Activated naive CD4-positive, alpha-beta T cell treated with anti-CD3 and anti-CD28 coated beads, Interleukin-2, amount 50 U/mL, for 24 hours (primary cell): ENCODE measurements at regions not wholly inside any gene's neighbourhood (a gene's known extent, or its start where the extent isn't known, plus 50 kb on each side); places are given as distances from the start of the nearest gene placed in this dataset.

Experiments used
- H3K27ac Mint-ChIP-seq: one replicate; pipeline ENCODE4 v1.8.0; 2021; ENCODE audit warnings: mild to moderate bottlenecking, mixed read lengths
- H3K27me3 Mint-ChIP-seq: one replicate; pipeline ENCODE4 v1.8.0; 2021; ENCODE audit warnings: mixed read lengths
- H3K36me3 Mint-ChIP-seq: one replicate; pipeline ENCODE4 v1.8.0; 2021; ENCODE audit warnings: mixed read lengths
- H3K4me1 Mint-ChIP-seq: one replicate; pipeline ENCODE4 v1.8.0; 2021; ENCODE audit warnings: mixed read lengths
- H3K4me3 Mint-ChIP-seq: one replicate; pipeline ENCODE4 v1.8.0; 2021; ENCODE audit warnings: mild to moderate bottlenecking, mixed read lengths
- H3K9me3 Mint-ChIP-seq: one replicate; pipeline ENCODE4 v1.8.0; 2021; ENCODE audit warnings: mixed read lengths

GRCh38 chr14:65268594-65268993 is 143.9 kb upstream of the FUT8 start:
- Mint-ChIP-seq H3K4me3 (no peak overlapping the region), H3K36me3 (peaks cover 2% of the 10 kb centered on the region), H3K27ac (peak overlapping the region; percentile 24), H3K9me3 (no peaks in the 10 kb centered on the region), H3K4me1 (peaks cover 15% of the 10 kb centered on the region), H3K27me3 (no peaks in the 10 kb centered on the region)

- no peak overlapping the region for H3K27ac Mint-ChIP-seq
- peaks cover 2% of the 10 kb centered on the region for H3K36me3 Mint-ChIP-seq
- H3K4me1 Mint-ChIP-seq, result peaks cover 15% of the 10 kb centered on the region
- H3K4me3 Mint-ChIP-seq, result no peak overlapping the region
- H3K9me3 Mint-ChIP-seq, result no peaks in the 10 kb centered on the region
- no peaks in the 10 kb centered on the region for H3K27me3 Mint-ChIP-seq
Observed at GRCh38 chr14:65269732-65270131, 142.8 kb upstream of the FUT8 start.

- Mint-ChIP-seq H3K9me3 (no peaks in the 10 kb centered on the region), H3K36me3 (no peaks in the 10 kb centered on the region), H3K27me3 (no peaks in the 10 kb centered on the region), H3K27ac (no peak overlapping the region), H3K4me3 (no peak overlapping the region), H3K4me1 (peaks cover 5% of the 10 kb centered on the region)
Observed at GRCh38 chr14:65277027-65277426, 135.5 kb upstream of the FUT8 start.

GRCh38 chr14:65277580-65278270 is 134.8 kb upstream of the FUT8 start:
- no peaks in the 10 kb centered on the region for H3K27me3 Mint-ChIP-seq
- no peaks in the 10 kb centered on the region for H3K36me3 Mint-ChIP-seq
- no peak overlapping the region for H3K27ac Mint-ChIP-seq
- H3K4me1 Mint-ChIP-seq, result peaks cover 12% of the 10 kb centered on the region
- H3K4me3 Mint-ChIP-seq, result no peak overlapping the region
- H3K9me3 Mint-ChIP-seq, result no peaks in the 10 kb centered on the region

GRCh38 chr14:65278589-65278988 is 133.9 kb upstream of the FUT8 start:
- Mint-ChIP-seq H3K36me3 (no peaks in the 10 kb centered on the region), H3K27me3 (no peaks in the 10 kb centered on the region), H3K4me3 (no peak overlapping the region), H3K27ac (no peak overlapping the region), H3K4me1 (peaks cover 21% of the 10 kb centered on the region), H3K9me3 (no peaks in the 10 kb centered on the region)

DNA sequence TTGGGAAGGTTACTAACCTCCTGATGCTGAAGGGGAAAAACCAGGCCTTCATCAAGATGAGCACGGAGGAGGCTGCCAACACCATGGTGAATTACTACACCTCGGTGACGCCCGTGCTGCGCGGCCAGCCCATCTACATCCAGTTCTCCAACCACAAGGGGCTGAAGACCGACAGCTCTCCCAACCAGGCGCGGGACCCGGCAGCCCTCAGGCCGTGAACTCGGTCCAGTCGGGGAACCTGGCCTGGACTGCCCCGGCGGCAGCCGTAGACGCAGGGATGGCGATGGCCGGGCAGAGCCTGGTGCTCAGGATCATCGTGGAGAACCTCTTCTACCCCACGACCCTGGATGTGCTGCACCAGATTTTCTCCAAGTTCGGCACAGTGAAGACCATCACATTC is 133.0 kb upstream of the FUT8 start:
- Mint-ChIP-seq H3K27ac (no peak overlapping the region), H3K9me3 (no peaks in the 10 kb centered on the region)

DNA sequence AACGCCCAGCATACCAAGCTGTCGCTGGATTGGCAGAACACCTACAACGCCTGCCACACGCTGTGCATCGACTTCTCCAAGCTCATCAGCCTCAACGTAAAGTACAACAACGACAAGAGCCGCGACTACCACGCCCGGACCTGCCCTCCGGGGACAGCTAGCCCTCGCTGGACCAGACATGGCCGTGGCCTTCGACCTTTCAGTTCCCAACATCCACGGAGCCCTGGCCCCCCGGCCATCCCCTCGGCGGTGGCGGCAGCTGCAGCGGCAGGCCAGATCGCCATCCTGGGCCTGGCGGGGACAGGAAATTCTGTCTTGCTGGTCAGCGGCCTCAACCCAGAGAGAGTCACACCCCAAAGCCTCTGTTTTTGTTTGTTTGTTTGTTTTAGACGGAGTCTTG is 132.6 kb upstream of the FUT8 start:
- Mint-ChIP-seq H3K4me3 (no peak overlapping the region), H3K27me3 (no peaks in the 10 kb centered on the region), H3K36me3 (no peaks in the 10 kb centered on the region), H3K4me1 (peaks cover 25% of the 10 kb centered on the region), H3K27ac (no peak overlapping the region), H3K9me3 (no peaks in the 10 kb centered on the region)

More for the DNA sequence above, 133.0 kb upstream of the FUT8 start:
- no peaks in the 10 kb centered on the region for H3K27me3 Mint-ChIP-seq
- peaks cover 25% of the 10 kb centered on the region for H3K4me1 Mint-ChIP-seq
- H3K4me3 Mint-ChIP-seq, result no peak overlapping the region
- no peaks in the 10 kb centered on the region for H3K36me3 Mint-ChIP-seq

DNA sequence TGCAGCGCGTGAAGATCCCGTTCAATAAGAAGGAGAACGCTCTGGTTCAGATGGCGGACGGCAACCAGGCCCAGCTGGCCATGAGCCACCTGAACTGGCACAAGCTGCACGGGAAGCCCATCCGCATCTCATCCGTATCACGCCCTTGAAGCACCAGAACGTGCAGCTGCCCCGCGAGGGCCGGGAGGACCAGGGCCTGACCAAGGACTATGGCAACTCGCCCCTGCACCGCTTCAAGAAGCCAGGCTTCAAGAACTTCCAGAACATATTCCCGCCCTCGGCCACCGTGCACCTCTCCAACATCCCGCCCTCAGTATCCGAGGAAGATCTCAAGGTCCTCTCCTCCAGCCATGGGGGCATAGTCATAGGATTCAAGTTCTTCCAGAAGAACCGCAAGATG is 131.9 kb upstream of the FUT8 start:
- H3K4me3 Mint-ChIP-seq, result no peak overlapping the region
- H3K4me1 Mint-ChIP-seq, result peaks cover 25% of the 10 kb centered on the region
- H3K9me3 Mint-ChIP-seq, result no peaks in the 10 kb centered on the region
- no peak overlapping the region for H3K27ac Mint-ChIP-seq
- no peaks in the 10 kb centered on the region for H3K36me3 Mint-ChIP-seq
- H3K27me3 Mint-ChIP-seq, result no peaks in the 10 kb centered on the region

DNA sequence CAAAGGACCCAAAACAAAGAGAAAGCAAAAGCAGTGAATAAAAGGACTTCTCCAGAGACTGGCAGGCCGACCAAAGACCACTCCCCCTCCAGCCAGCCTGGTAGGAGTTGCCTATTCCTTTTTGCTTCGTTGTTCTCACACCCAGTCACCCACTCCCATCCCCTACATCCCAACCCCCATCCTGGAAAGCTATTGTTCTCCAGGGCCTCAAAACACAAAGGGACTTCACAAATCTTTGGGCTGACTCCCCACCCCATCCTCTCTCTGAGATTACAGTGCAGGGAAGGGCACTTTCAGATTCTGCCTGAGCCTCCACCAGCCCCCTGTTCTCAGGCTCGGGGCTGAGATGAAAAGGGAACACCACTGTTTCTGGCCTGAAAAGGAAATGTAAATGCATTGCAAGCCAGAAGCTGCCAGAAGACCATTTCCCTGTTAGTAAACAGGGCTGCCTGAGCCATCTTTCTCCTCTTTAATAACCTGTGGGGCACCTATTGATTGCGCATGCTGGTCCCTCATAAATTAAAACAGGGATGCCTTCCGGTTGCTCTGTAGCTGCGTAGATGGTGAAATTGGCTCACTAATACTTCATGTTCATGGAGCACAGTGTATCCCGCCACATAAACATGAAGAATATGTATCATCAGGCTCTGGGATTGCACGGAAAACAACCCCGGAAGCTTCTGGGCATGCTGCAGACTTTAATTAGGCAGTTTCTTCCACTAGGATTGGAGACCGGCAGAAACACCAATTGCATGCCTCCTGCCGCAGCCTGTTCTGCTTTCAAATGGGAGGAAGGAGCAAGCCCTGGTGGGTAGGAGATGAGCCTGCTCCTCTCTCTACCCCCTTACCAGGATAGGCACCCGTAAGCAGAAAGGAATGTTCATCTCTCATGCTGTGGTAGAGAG is 130.3 kb upstream of the FUT8 start:
- Mint-ChIP-seq H3K9me3 (no peaks in the 10 kb centered on the region), H3K27ac (peak overlapping the region; percentile 79), H3K36me3 (no peaks in the 10 kb centered on the region)

DNA sequence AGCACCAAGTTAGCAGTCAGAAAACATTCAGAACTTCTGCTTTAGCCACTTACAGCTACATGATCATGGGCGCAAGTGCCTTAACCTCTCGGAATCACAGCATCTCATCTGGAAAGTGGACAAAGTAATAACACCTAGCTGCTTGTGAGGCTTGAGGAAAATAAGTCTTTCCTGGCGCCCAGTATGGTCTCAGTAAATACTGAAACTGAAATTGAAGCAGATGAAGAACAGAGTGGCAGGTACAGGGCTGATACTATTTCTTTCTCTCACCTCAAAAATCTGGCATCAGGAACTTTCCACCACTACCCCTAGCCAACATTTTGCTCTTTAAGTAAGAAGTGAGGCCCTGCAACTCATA is 129.7 kb upstream of the FUT8 start:
- Mint-ChIP-seq H3K27ac (peak overlapping the region; percentile 39), H3K27me3 (no peaks in the 10 kb centered on the region), H3K4me1 (peaks cover 42% of the 10 kb centered on the region), H3K36me3 (peaks cover 1% of the 10 kb centered on the region), H3K9me3 (no peaks in the 10 kb centered on the region), H3K4me3 (peak overlapping the region; percentile 79)

More for the DNA sequence above, 130.3 kb upstream of the FUT8 start:
- H3K4me1 Mint-ChIP-seq, result peaks cover 36% of the 10 kb centered on the region
- no peaks in the 10 kb centered on the region for H3K27me3 Mint-ChIP-seq
- H3K4me3 Mint-ChIP-seq, result peak overlapping the region; percentile 79

DNA sequence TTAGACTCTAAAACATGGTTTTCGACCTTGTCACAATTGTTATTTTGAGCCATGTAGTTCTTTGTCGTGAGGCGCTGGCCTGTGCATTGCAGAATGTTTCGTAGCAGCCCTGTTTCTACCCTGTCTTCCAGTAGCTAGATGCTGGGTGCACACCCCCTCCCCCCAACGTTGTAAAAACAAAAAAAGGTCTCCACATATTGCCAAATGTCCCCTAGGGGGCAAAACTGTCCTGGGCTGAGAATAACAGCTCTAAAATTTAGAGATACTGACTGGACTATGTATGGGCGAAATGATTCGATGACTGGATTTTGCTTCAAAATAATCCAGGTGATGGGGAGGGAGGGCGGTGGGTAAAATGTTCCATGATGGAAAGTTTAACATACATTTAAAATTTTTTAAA is 126.1 kb upstream of the FUT8 start:
- Mint-ChIP-seq H3K4me1 (peaks cover 74% of the 10 kb centered on the region), H3K36me3 (peaks cover 2% of the 10 kb centered on the region), H3K27me3 (no peaks in the 10 kb centered on the region), H3K4me3 (no peak overlapping the region), H3K27ac (no peak overlapping the region), H3K9me3 (no peaks in the 10 kb centered on the region)

DNA sequence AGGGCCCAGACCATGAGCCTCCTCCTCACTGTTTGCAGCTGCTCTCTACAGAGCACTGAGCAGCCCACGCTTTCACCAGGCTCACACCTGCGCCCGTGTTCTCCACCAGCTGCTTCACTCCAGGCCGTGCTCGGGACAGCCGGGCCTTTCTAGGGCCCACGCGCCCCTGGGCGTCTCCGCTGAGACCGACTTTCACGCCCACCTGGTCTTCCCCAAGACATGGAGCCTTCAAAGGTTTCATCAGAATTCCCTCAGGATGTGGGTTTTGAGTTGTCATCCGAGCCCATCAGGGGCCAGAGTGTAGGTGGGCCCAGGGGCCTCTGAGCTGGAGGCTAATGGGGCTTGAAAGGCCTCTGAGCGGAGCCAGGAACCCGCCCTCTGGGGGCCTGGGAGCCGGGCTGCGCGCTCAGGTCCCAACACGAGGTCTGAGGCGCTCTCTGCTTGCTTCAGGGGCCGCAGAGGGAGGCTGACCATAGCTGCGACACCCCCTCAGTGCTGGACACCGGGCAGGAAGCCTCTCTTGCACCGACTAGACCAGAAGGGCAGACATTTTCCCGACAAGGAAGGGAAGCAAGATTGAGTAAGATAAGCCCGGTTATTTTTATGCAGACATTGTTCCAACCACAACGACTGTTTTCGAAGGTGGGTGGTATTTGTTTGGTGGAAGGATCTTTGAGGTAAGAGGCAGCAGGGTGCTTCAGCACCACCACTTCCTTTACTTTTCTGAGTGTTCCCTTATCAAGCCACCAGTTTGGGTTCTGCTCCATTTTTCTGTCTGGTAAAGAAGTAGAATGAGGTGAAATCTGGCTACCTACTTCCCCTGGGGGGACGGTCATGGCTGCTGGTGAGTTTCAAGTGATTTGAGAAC is 125.0 kb upstream of the FUT8 start:
- Mint-ChIP-seq H3K9me3 (no peaks in the 10 kb centered on the region), H3K36me3 (peaks cover 2% of the 10 kb centered on the region), H3K27ac (peak overlapping the region; percentile 94), H3K27me3 (no peaks in the 10 kb centered on the region), H3K4me1 (peaks cover 72% of the 10 kb centered on the region), H3K4me3 (peak overlapping the region; percentile 78)

- Mint-ChIP-seq H3K27ac (peak overlapping the region; percentile 44), H3K4me1 (peaks cover 57% of the 10 kb centered on the region), H3K4me3 (peak overlapping the region; percentile 8), H3K36me3 (peaks cover 2% of the 10 kb centered on the region), H3K27me3 (no peaks in the 10 kb centered on the region), H3K9me3 (no peaks in the 10 kb centered on the region)
Observed at GRCh38 chr14:65290830-65291229, 121.7 kb upstream of the FUT8 start.

- Mint-ChIP-seq H3K36me3 (peaks cover 2% of the 10 kb centered on the region), H3K4me3 (no peak overlapping the region), H3K4me1 (peaks cover 56% of the 10 kb centered on the region)
Observed at GRCh38 chr14:65291531-65291930, 121.0 kb upstream of the FUT8 start.

DNA sequence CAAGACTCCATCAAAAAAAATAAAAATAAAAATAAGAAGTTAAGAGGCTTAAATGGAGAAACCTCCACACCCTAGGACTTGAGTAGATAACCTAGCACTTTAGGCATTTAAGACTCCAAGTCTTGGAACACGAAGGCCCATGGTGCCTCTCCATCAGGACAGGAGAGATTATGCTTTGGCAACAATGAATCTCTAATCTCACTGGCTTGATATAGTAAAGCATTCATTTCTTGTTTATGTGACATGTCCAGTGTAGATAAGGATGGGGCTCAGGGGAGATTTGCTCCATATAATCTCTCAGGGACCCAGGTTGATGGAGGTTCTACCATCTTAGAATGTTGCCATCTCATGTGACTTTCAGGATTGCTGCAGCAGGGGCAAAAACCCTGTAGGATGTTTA is 117.7 kb upstream of the FUT8 start:
- H3K4me3 Mint-ChIP-seq, result no peak overlapping the region
- no peaks in the 10 kb centered on the region for H3K9me3 Mint-ChIP-seq
- H3K27me3 Mint-ChIP-seq, result no peaks in the 10 kb centered on the region
- peaks cover 44% of the 10 kb centered on the region for H3K4me1 Mint-ChIP-seq
- H3K27ac Mint-ChIP-seq, result no peak overlapping the region
- no peaks in the 10 kb centered on the region for H3K36me3 Mint-ChIP-seq

More at GRCh38 chr14:65291531-65291930, 121.0 kb upstream of the FUT8 start:
- Mint-ChIP-seq H3K27ac (no peak overlapping the region), H3K9me3 (no peaks in the 10 kb centered on the region), H3K27me3 (no peaks in the 10 kb centered on the region)
